H9 (cell line): ENCODE measurements at regions not wholly inside any gene's neighbourhood (a gene's known extent, or its start where the extent isn't known, plus 50 kb on each side); places are given as distances from the start of the nearest gene placed in this dataset.

Source experiments
- DNase-seq: peaks from one replicate; pipeline ENCODE4 v3.0.0-alpha.2; 2017
- H2AFZ ChIP-seq: one replicate; pipeline ENCODE4 v1.6.1; 2013; ENCODE audit warnings: mild to moderate bottlenecking, low read length, control low read depth, moderate library complexity
- H2AK5ac ChIP-seq: 2 replicates; pipeline ENCODE4 v1.6.1; 2013; ENCODE audit warnings: low read length, control low read depth, mixed read lengths; ENCODE audit not compliant: insufficient read length
- H2BK120ac ChIP-seq: one replicate; pipeline ENCODE4 v1.6.1; 2013; ENCODE audit warnings: low read depth, mild to moderate bottlenecking, low read length, control low read depth, inconsistent platforms; ENCODE audit not compliant: poor library complexity, severe bottlenecking
- H2BK12ac ChIP-seq: 2 replicates; pipeline ENCODE4 v1.6.1; 2013; ENCODE audit warnings: low read length, control low read depth, mixed read lengths, low read depth; ENCODE audit not compliant: insufficient read length
- H2BK15ac ChIP-seq: 2 replicates; pipeline ENCODE4 v1.6.1; 2013; ENCODE audit warnings: low read depth, low read length, control low read depth
- H2BK20ac ChIP-seq: one replicate; pipeline ENCODE4 v1.6.1; 2013; ENCODE audit warnings: low read depth, mild to moderate bottlenecking, low read length, control low read depth, inconsistent platforms; ENCODE audit not compliant: poor library complexity, severe bottlenecking
- H2BK5ac ChIP-seq: 2 replicates; pipeline ENCODE4 v1.6.1; 2013; ENCODE audit warnings: low read length, control low read depth, mixed read lengths; ENCODE audit not compliant: insufficient read length
- H3K14ac ChIP-seq: 2 replicates; pipeline ENCODE4 v1.6.1; 2013; ENCODE audit warnings: low read length, control low read depth; ENCODE audit not compliant: insufficient read depth
- H3K18ac ChIP-seq: 2 replicates; pipeline ENCODE4 v1.6.1; 2013; ENCODE audit warnings: low read depth, mild to moderate bottlenecking, mixed read lengths, low read length, control low read depth; ENCODE audit not compliant: insufficient read length
- H3K23ac ChIP-seq: 2 replicates; pipeline ENCODE4 v1.6.1; 2013; ENCODE audit warnings: low read length, control low read depth, mixed read lengths, low read depth; ENCODE audit not compliant: insufficient read length
- H3K23me2 ChIP-seq: 2 replicates; pipeline ENCODE4 v1.6.1; 2013; ENCODE audit warnings: low read depth, mild to moderate bottlenecking, mixed read lengths, low read length, control low read depth; ENCODE audit not compliant: insufficient read length, poor library complexity, severe bottlenecking
- H3K27ac ChIP-seq: 2 replicates; pipeline ENCODE4 v1.5.1; 2013; ENCODE audit warnings: low read length, control low read depth, mixed read lengths, low read depth; ENCODE audit not compliant: insufficient read length
- H3K27me3 ChIP-seq: 2 replicates; pipeline ENCODE4 v1.6.1; 2013; ENCODE audit warnings: low read length, control low read depth, inconsistent platforms; ENCODE audit not compliant: insufficient read depth
- H3K4ac ChIP-seq: 2 replicates; pipeline ENCODE4 v1.6.1; 2013; ENCODE audit warnings: low read depth, mild to moderate bottlenecking, control low read depth, inconsistent platforms, low read length, moderate library complexity
- H3K4me1 ChIP-seq: 2 replicates; pipeline ENCODE4 v1.6.1; 2013; ENCODE audit warnings: low read length, control low read depth, inconsistent platforms; ENCODE audit not compliant: insufficient read depth
- H3K4me2 ChIP-seq: 2 replicates; pipeline ENCODE4 v1.6.1; 2013; ENCODE audit warnings: low read length, control low read depth, mixed read lengths; ENCODE audit not compliant: insufficient read length, insufficient read depth
- H3K56ac ChIP-seq: 2 replicates; pipeline ENCODE4 v1.6.1; 2013; ENCODE audit warnings: low read depth, mild to moderate bottlenecking, mixed read lengths, low read length, control low read depth; ENCODE audit not compliant: insufficient read length
- H3K79me1 ChIP-seq: 2 replicates; pipeline ENCODE4 v1.6.1; 2013; ENCODE audit warnings: low read depth, mild to moderate bottlenecking, moderate library complexity, low read length, control low read depth, inconsistent platforms; ENCODE audit not compliant: insufficient read depth, poor library complexity, severe bottlenecking
- H3K79me2 ChIP-seq: 2 replicates; pipeline ENCODE4 v1.6.1; 2013; ENCODE audit warnings: low read length, control low read depth, inconsistent platforms; ENCODE audit not compliant: insufficient read depth
- H3K9ac ChIP-seq: 2 replicates; pipeline ENCODE4 v1.6.1; 2013; ENCODE audit warnings: low read length, control low read depth, mixed read lengths; ENCODE audit not compliant: insufficient read length; ENCODE audit errors: extremely low read depth
- H3K9me3 ChIP-seq: one replicate; pipeline ENCODE4 v1.6.1; 2013; ENCODE audit warnings: low read depth, low read length, inconsistent platforms; ENCODE audit not compliant: control insufficient read depth
- H3T11ph ChIP-seq: one replicate; pipeline ENCODE4 v1.6.1; 2013; ENCODE audit warnings: mild to moderate bottlenecking, low read length, control low read depth, inconsistent platforms
- H4K20me1 ChIP-seq: one replicate; pipeline ENCODE4 v1.6.1; 2013; ENCODE audit not compliant: control insufficient read depth, insufficient read length, insufficient read depth
- H4K5ac ChIP-seq: 2 replicates; pipeline ENCODE4 v1.6.1; 2013; ENCODE audit warnings: low read depth, mild to moderate bottlenecking, mixed read lengths, low read length, control low read depth; ENCODE audit not compliant: insufficient read length
- H4K8ac ChIP-seq: replicated peaks from 2 replicates; pipeline ENCODE4 v1.6.1; 2013; ENCODE audit warnings: low read length, control low read depth, mixed read lengths, low read depth; ENCODE audit not compliant: insufficient read length
- H4K91ac ChIP-seq: 2 replicates; pipeline ENCODE4 v1.6.1; 2013; ENCODE audit warnings: low read depth, mild to moderate bottlenecking, moderate library complexity, mixed read lengths, low read length, control low read depth; ENCODE audit not compliant: insufficient read length
- H3K27ac Mint-ChIP-seq, 3 experiments: 2 replicates in 2 of 3; 3 replicates in 1 of 3; pipeline ENCODE4 v1.8.0; 2020 to 2021; ENCODE audit warnings: mixed read lengths in 3 of 3, mild to moderate bottlenecking in 1 of 3, moderate library complexity in 1 of 3
- H3K27me3 Mint-ChIP-seq: 2 replicates; pipeline ENCODE4 v1.8.0; 2021; ENCODE audit warnings: low read depth, mild to moderate bottlenecking, moderate library complexity, mixed read lengths
- H3K36me3 Mint-ChIP-seq, 3 experiments: 2 replicates in 2 of 3; 3 replicates in 1 of 3; pipeline ENCODE4 v1.8.0; 2020 to 2021; ENCODE audit warnings: low read depth in 3 of 3, mixed read lengths in 3 of 3; ENCODE audit not compliant: insufficient read depth in 1 of 3
- H3K4me1 Mint-ChIP-seq, 2 experiments: 2 replicates each; pipeline ENCODE4 v1.8.0; 2020; ENCODE audit warnings: mixed read lengths in 2 of 2
- H3K4me3 Mint-ChIP-seq, 2 experiments: 2 replicates in 1 of 2; 3 replicates in 1 of 2; pipeline ENCODE4 v1.8.0; 2020 to 2021; ENCODE audit warnings: mild to moderate bottlenecking in 2 of 2, mixed read lengths in 2 of 2, moderate library complexity in 1 of 2
- H3K9me3 Mint-ChIP-seq, 2 experiments: 2 replicates in 1 of 2; 3 replicates in 1 of 2; pipeline ENCODE4 v1.8.0; 2020; ENCODE audit warnings: mild to moderate bottlenecking in 2 of 2, mixed read lengths in 2 of 2, moderate library complexity in 1 of 2
- WGBS: extraction: QIAGEN DNeasy Blood & Tissue Kit; methylation state at CpG from one replicate; pipeline ENCODE4 v1.1.7; 2013; ENCODE audit warnings: missing lambda C conversion rate, low lambda C conversion rate, mixed read lengths; ENCODE audit not compliant: insufficient read length; ENCODE audit errors: extremely low coverage; 5-methylcytosine and 5-hydroxymethylcytosine counted together
- TF ChIP-seq, protein P1 (sequence below): fragments of 200-600 bp; sonication (generic); conservative IDR thresholded peaks from 3 replicates; pipeline ENCODE4 v1.8.0; 2021; ENCODE audit warnings: antibody characterized with exemption, mild to moderate bottlenecking

DNA sequence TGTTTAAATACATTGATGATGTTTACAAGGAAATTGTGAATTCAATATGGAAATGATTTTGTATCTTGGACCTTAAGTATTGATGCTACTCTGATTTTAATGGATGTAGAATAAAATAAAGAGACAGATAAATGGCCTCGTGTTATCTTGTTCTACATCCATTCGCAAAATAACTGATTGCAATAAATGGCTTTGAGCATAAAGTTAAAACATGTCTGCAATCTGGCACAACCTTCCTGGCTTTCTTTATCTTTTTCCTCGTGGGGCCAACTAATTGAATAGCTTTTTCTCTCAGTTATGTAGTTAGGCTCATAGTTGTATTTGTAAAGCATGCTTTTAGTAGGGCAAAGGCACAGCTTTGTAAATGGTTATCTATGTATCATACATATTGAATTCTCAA, 691.4 kb downstream of the CDH8 start:
- Histone ChIP-seq H3K18ac (no peak overlapping the region), H3K23ac (no peak overlapping the region), H3K9ac (no peak overlapping the region), H2BK12ac (no peak overlapping the region), H3K56ac (no peak overlapping the region), H2BK15ac (no peak overlapping the region), H2AK5ac (no peak overlapping the region), H3K4me1 (no peaks in the 10 kb centered on the region), H3K23me2 (no peaks in the 10 kb centered on the region), H4K20me1 (no peaks in the 10 kb centered on the region), H3K4me2 (no peak overlapping the region), H4K8ac (no peak overlapping the region), H3K27me3 (no peaks in the 10 kb centered on the region), H3K4ac (no peak overlapping the region), H3K9me3 (no peaks in the 10 kb centered on the region), H2BK120ac (no peak overlapping the region), H4K5ac (no peak overlapping the region), H3K79me2 (no peaks in the 10 kb centered on the region), H2BK5ac (no peak overlapping the region), H3K79me1 (no peaks in the 10 kb centered on the region), H3T11ph (no peak overlapping the region), H2BK20ac (no peak overlapping the region), H2AFZ (no peak overlapping the region), H3K27ac (no peak overlapping the region), H4K91ac (no peak overlapping the region), H3K14ac (no peak overlapping the region)
- no peak for DNase-seq
- no peaks in the 10 kb centered on the region for H3K4me1 Mint-ChIP-seq
- no peaks in the 10 kb centered on the region for H3K9me3 Mint-ChIP-seq
- TF ChIP-seq, protein P1, sequence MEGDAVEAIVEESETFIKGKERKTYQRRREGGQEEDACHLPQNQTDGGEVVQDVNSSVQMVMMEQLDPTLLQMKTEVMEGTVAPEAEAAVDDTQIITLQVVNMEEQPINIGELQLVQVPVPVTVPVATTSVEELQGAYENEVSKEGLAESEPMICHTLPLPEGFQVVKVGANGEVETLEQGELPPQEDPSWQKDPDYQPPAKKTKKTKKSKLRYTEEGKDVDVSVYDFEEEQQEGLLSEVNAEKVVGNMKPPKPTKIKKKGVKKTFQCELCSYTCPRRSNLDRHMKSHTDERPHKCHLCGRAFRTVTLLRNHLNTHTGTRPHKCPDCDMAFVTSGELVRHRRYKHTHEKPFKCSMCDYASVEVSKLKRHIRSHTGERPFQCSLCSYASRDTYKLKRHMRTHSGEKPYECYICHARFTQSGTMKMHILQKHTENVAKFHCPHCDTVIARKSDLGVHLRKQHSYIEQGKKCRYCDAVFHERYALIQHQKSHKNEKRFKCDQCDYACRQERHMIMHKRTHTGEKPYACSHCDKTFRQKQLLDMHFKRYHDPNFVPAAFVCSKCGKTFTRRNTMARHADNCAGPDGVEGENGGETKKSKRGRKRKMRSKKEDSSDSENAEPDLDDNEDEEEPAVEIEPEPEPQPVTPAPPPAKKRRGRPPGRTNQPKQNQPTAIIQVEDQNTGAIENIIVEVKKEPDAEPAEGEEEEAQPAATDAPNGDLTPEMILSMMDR, result no peak
- WGBS, result no CpG with 5 or more reads among the region's 3 CpGs
- H3K36me3 Mint-ChIP-seq, result no peaks in the 10 kb centered on the region
- no peak overlapping the region for H3K4me3 Mint-ChIP-seq
- no peak overlapping the region for H3K27ac Mint-ChIP-seq
- no peaks in the 10 kb centered on the region for H3K27me3 Mint-ChIP-seq
